GM12865 (cell line): ENCODE measurements at regions not wholly inside any gene's neighbourhood (a gene's known extent, or its start where the extent isn't known, plus 50 kb on each side); places are given as distances from the start of the nearest gene placed in this dataset.

Source experiments
- DNase-seq: peaks from one replicate; pipeline ENCODE4 v3.0.0; 2010; ENCODE audit warnings: low read depth
- H3K4me3 ChIP-seq: 2 replicates; pipeline ENCODE4 v1.5.1; 2011; ENCODE audit warnings: mild to moderate bottlenecking, low read depth, low read length, control low read depth
- CTCF ChIP-seq: IDR thresholded peaks from 2 replicates; pipeline ENCODE4 v1.5.1; 2011; ENCODE audit warnings: low read length, control low read depth, low read depth, inconsistent platforms; ENCODE audit not compliant: insufficient read depth; ENCODE audit errors: missing control alignments

GRCh38 chr9:110027671-110028081, 180.3 kb downstream of the C9orf152 start:
- no peak for TF ChIP-seq CTCF
- no peak for DNase-seq
- H3K4me3 ChIP-seq = no peak overlapping the region

- no peak for TF ChIP-seq CTCF
- H3K4me3 ChIP-seq = no peak overlapping the region
- no peak for DNase-seq
These were observed 179.7 kb downstream of the C9orf152 start for GRCh38 chr9:110028271-110028670.

GRCh38 chr9:110028676-110029075, 179.3 kb downstream of the C9orf152 start:
- no peak overlapping the region for H3K4me3 ChIP-seq
- TF ChIP-seq CTCF = no peak
- no peak for DNase-seq

GRCh38 chr9:110029429-110029955, 178.5 kb downstream of the C9orf152 start:
- no peak overlapping the region for H3K4me3 ChIP-seq
- DNase-seq = no peak
- TF ChIP-seq CTCF = no peak

GRCh38 chr9:110029956-110030480, 177.9 kb downstream of the C9orf152 start:
- TF ChIP-seq CTCF = no peak
- no peak overlapping the region for H3K4me3 ChIP-seq
- no peak for DNase-seq

GRCh38 chr9:110030632-110031031, 177.3 kb downstream of the C9orf152 start:
- DNase-seq = no peak
- no peak for TF ChIP-seq CTCF
- H3K4me3 ChIP-seq = no peak overlapping the region
